ENCODE measurements at regions not wholly inside any gene's neighbourhood (a gene's known extent, or its start where the extent isn't known, plus 50 kb on each side); places are given as distances from the start of the nearest gene placed in this dataset.

DNA sequence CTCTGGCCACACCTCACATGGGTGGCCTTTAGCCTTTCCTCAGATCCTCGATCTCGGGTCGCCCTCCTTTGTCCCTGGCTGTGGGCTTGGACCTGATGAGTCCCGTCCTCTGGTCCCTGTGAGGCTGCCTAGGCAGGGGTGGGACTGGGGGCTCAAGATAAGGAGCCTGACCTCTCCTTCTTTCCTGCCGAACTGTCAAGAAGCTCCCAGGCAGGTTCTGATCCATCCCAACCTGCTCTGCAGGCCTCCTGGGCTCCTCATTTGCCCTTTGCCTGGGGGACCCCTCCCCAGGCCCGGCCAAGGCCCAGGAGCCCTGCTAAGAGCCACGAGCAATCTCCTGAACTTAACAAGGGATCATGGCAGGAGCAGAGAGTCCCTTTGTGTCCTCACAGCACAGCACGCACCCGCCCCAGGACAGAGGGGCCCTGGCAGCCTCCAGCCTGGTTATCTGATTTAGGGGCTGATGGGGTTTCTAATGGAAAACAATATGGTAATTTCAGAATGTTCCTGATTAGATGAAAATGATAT is 82.4 kb upstream of the POU3F1 start:
- no peak for DNase-seq (ENCODE audit: low read depth, low spot score)
- ChIA-PET RAD21 (ENCODE audit: low non-redundant PET in 1 of 2, low total read pairs in 2 of 2, uncharacterized antibody in 2 of 2, unreplicated experiment in 2 of 2) (no interaction called here), POLR2A (no interaction called here), CTCF (no interaction called here)
- Histone ChIP-seq H3K4me1 (ENCODE audit: control insufficient read depth in 1 of 2, insufficient read depth in 2 of 2, low read length in 2 of 2) (no peaks in the 10 kb centered on the region; a peak in 1 of 4 replicates), H3K27me3 (ENCODE audit: insufficient read depth, low read length) (no peaks in the 10 kb centered on the region), H3K4me3 (replicated peaks in 1 of 2; ENCODE audit: low read depth in 1 of 2, low read length in 2 of 2) (no peak overlapping the region), H3K79me2 (ENCODE audit: insufficient read depth, low read length) (no peaks in the 10 kb centered on the region), H3K9ac (ENCODE audit: low read length) (no peak overlapping the region), H3K9me2 (ENCODE audit: insufficient read depth) (no peaks in the 10 kb centered on the region), H3K9me3 (ENCODE audit: control insufficient read depth in 1 of 2, insufficient read depth in 1 of 2, low read depth in 1 of 2, low read length in 2 of 2) (no peaks in the 10 kb centered on the region), H3K36me3 (ENCODE audit: control insufficient read depth in 1 of 2, insufficient read depth in 2 of 2, low read length in 2 of 2) (no peaks in the 10 kb centered on the region), H3K27ac (ENCODE audit: low read depth, low read length) (no peak overlapping the region), H2AFZ (ENCODE audit: low read depth, low read length, poor library complexity, severe bottlenecking) (no peak overlapping the region), H4K20me1 (ENCODE audit: insufficient read depth) (no peaks in the 10 kb centered on the region), H3K4me2 (ENCODE audit: low read length) (no peak overlapping the region)
- no TSS peak for BruUV-seq (replicated peaks)
- no peak for ATAC-seq
- TF ChIP-seq SRF (IDR thresholded peaks at IDR 0.05; ENCODE audit: low read depth), result no peak
- no peak for TF ChIP-seq TCF7L2 (IDR thresholded peaks at IDR 0.05; ENCODE audit: borderline replicate concordance, extremely low read depth, insufficient read depth, insufficient read length)
- no peak for TF ChIP-seq SP1 (IDR thresholded peaks at IDR 0.05; ENCODE audit: low read depth)
- TF ChIP-seq, protein P1, sequence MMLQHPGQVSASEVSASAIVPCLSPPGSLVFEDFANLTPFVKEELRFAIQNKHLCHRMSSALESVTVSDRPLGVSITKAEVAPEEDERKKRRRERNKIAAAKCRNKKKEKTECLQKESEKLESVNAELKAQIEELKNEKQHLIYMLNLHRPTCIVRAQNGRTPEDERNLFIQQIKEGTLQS (IDR thresholded peaks at IDR 0.05), result no peak
- TF ChIP-seq, protein P2, sequence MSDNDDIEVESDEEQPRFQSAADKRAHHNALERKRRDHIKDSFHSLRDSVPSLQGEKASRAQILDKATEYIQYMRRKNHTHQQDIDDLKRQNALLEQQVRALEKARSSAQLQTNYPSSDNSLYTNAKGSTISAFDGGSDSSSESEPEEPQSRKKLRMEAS (IDR thresholded peaks at IDR 0.05), result no peak
- intact Hi-C loops (cut with micrococcal nuclease), result no loop called here

DNA sequence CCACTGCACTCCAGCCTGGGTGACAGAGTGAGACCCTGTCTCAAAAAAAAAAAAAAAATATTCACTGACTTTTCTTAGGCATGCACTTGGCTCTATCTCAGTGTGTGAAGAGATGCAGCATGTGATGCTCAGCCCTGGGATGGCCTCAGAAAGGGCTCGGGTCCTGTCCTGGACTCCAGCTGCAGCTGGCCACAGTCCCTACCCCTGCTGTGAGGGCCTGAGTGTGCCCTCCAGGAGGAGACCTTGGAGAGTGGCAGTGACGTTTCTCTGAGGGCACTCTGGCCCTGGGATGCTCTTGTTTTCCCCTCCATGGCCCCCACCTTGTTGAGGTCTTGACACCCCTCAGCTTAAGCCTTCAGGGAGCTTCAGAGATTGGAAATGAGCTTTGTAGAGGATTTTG is 81.9 kb upstream of the POU3F1 start:
- Histone ChIP-seq H3K9me2 (ENCODE audit: insufficient read depth) (no peaks in the 10 kb centered on the region), H2AFZ (ENCODE audit: low read depth, low read length, poor library complexity, severe bottlenecking) (no peak overlapping the region), H3K27ac (ENCODE audit: low read depth, low read length) (no peak overlapping the region), H3K79me2 (ENCODE audit: insufficient read depth, low read length) (no peaks in the 10 kb centered on the region), H3K27me3 (ENCODE audit: insufficient read depth, low read length) (no peaks in the 10 kb centered on the region), H3K4me3 (replicated peaks in 1 of 2; ENCODE audit: low read depth in 1 of 2, low read length in 2 of 2) (no peak overlapping the region), H4K20me1 (ENCODE audit: insufficient read depth) (no peaks in the 10 kb centered on the region), H3K9ac (ENCODE audit: low read length) (no peak overlapping the region), H3K36me3 (ENCODE audit: control insufficient read depth in 1 of 2, insufficient read depth in 2 of 2, low read length in 2 of 2) (no peaks in the 10 kb centered on the region), H3K4me2 (ENCODE audit: low read length) (no peak overlapping the region), H3K9me3 (ENCODE audit: control insufficient read depth in 1 of 2, insufficient read depth in 1 of 2, low read depth in 1 of 2, low read length in 2 of 2) (no peaks in the 10 kb centered on the region), H3K4me1 (ENCODE audit: control insufficient read depth in 1 of 2, insufficient read depth in 2 of 2, low read length in 2 of 2) (peaks cover 0 to 1% of the 10 kb centered on the region in 2 experiments; a peak in 1 of 4 replicates)
- POLR2A ChIA-PET, result no interaction called here
- intact Hi-C loops (cut with micrococcal nuclease), result no loop called here
- CTCF ChIA-PET, result no interaction called here
- DNase-seq (ENCODE audit: low read depth, low spot score), result no peak
- no peak for ATAC-seq
- RAD21 ChIA-PET (ENCODE audit: low non-redundant PET in 1 of 2, low total read pairs in 2 of 2, uncharacterized antibody in 2 of 2, unreplicated experiment in 2 of 2), result no interaction called here
- TF ChIP-seq SIN3A (IDR thresholded peaks at IDR 0.05; ENCODE audit: low read depth), result no peak
- no TSS peak for BruUV-seq (replicated peaks)
